ENCODE measurements at regions not wholly inside any gene's neighbourhood (a gene's known extent, or its start where the extent isn't known, plus 50 kb on each side); places are given as distances from the start of the nearest gene placed in this dataset.
"Not testable (repeated sequence)": the region's sequence is repeated elsewhere in the genome, so short reads cannot be mapped to it uniquely, and the experiment has no call there.

- Histone ChIP-seq H3K4me1 (peaks cover 0 to 6% (median 2%) of the 10 kb centered on the region in 4 donors), H3K27ac (no peak overlapping the region), H3K4me3 (no peak overlapping the region), H3K27me3 (peaks cover 0 to 4% of the 10 kb centered on the region in 2 donors), H3K9me3 (no peaks in the 10 kb centered on the region), H3K36me3 (no peaks in the 10 kb centered on the region)
- 78% methylated on average over 7 of the region's 37 CpGs for WGBS (ENCODE audit: insufficient coverage, low coverage, low lambda C conversion rate, missing lambda C conversion rate)
- intact Hi-C loops (cut with DNase I) = no loop called here
- TF ChIP-seq POLR2A (IDR thresholded peaks at IDR 0.05) = no peak
- TF ChIP-seq CTCF (IDR thresholded peaks at IDR 0.05) = no peak
- DNase-seq (no peak), ATAC-seq (no peak)
Observed at GRCh38 chr17:21505819-21506815, 130.0 kb downstream of the KCNJ12 start.

GRCh38 chr17:21507806-21508205 lies 131.6 kb downstream of the KCNJ12 start:
- H3K36me3 ChIP-seq; intact Hi-C loops (cut with DNase I); H3K27ac ChIP-seq; DNase-seq; H3K9me3 ChIP-seq; H3K4me3 ChIP-seq; H3K27me3 ChIP-seq; ATAC-seq: not testable (repeated sequence)
- WGBS (ENCODE audit: insufficient coverage, low coverage, low lambda C conversion rate, missing lambda C conversion rate) = 64% methylated on average over 4 of the region's 4 CpGs
- peaks cover 0 to 12% (median 5%) of the 10 kb centered on the region in 4 donors for H3K4me1 ChIP-seq

- H3K36me3 ChIP-seq = no peaks in the 10 kb centered on the region
- ATAC-seq (no peak), DNase-seq (no peak)
- H3K27ac ChIP-seq = no peak overlapping the region
- 56% methylated on average over 2 of the region's 2 CpGs for WGBS (ENCODE audit: insufficient coverage, low coverage, low lambda C conversion rate, missing lambda C conversion rate)
- no peaks in the 10 kb centered on the region for H3K9me3 ChIP-seq
- H3K4me1 ChIP-seq = peaks cover 0 to 12% (median 5%) of the 10 kb centered on the region in 4 donors
- no peak overlapping the region for H3K4me3 ChIP-seq
- peaks cover 0 to 4% of the 10 kb centered on the region in 2 donors for H3K27me3 ChIP-seq
- intact Hi-C loops (cut with DNase I) = no loop called here
- TF ChIP-seq CTCF (IDR thresholded peaks at IDR 0.05) = no peak
- TF ChIP-seq POLR2A (IDR thresholded peaks at IDR 0.05) = no peak
Observed at GRCh38 chr17:21508211-21508610, 132.1 kb downstream of the KCNJ12 start.

- intact Hi-C loops (cut with DNase I); H3K27me3 ChIP-seq; DNase-seq; H3K9me3 ChIP-seq; H3K4me3 ChIP-seq; H3K36me3 ChIP-seq; ATAC-seq; H3K27ac ChIP-seq: not testable (repeated sequence)
- WGBS (ENCODE audit: insufficient coverage, low coverage, low lambda C conversion rate, missing lambda C conversion rate) = no CpG with 5 or more reads among the region's 1 CpG
- peaks cover 0 to 12% (median 5%) of the 10 kb centered on the region in 4 donors for H3K4me1 ChIP-seq
Observed at GRCh38 chr17:21509356-21509755, 133.2 kb downstream of the KCNJ12 start.

GRCh38 chr17:21510686-21511362 lies 134.7 kb downstream of the KCNJ12 start:
- Histone ChIP-seq H3K4me3 (peak overlapping the region; percentile 31 to 53 (median 47)), H3K27ac (peak overlapping the region in 1 of 3 donors; percentile 13), H3K9me3 (no peaks in the 10 kb centered on the region), H3K4me1 (peaks cover 0 to 12% (median 5%) of the 10 kb centered on the region in 4 donors), H3K27me3 (peaks cover 0 to 4% of the 10 kb centered on the region in 2 donors), H3K36me3 (no peaks in the 10 kb centered on the region)
- ATAC-seq (peak in 2 of 4 donors; percentile 27), DNase-seq (no peak)
- WGBS (ENCODE audit: insufficient coverage, low coverage, low lambda C conversion rate, missing lambda C conversion rate) = 19% methylated on average over 14 of the region's 14 CpGs
- peak in 1 of 4 donors; percentile 4 for TF ChIP-seq CTCF (IDR thresholded peaks at IDR 0.05)
- TF ChIP-seq POLR2A (IDR thresholded peaks at IDR 0.05) = no peak
- intact Hi-C loops (cut with DNase I) = loop anchor here in 1 of 2 donors (10.0 kb wide), 2 partner anchors 56 to 196 kb away; no protein-coding TSS in a partner anchor

Data from right lobe of liver (tissue), 6 donors.